Stimulated activated CD4-positive, alpha-beta T cell treated with anti-CD3 and anti-CD28 coated beads, Interleukin-1b, Interleukin-23, amount 100 ng/mL, for 24 hours (primary cell): ENCODE measurements at regions not wholly inside any gene's neighbourhood (a gene's known extent, or its start where the extent isn't known, plus 50 kb on each side); places are given as distances from the start of the nearest gene placed in this dataset.
"Not testable (repeated sequence)": the region's sequence is repeated elsewhere in the genome, so short reads cannot be mapped to it uniquely, and the experiment has no call there.

Experiments used
- DNase-seq, 4 experiments: peaks; one replicate each; pipeline ENCODE4 v3.0.0-alpha.2; 2020; ENCODE audit warnings: low read depth in 4 of 4, low spot score in 1 of 4

GRCh38 chr14:55891692-55892091, 226.5 kb upstream of the PELI2 start:
- no peak for DNase-seq

GRCh38 chr14:55892906-55893305, 225.3 kb upstream of the PELI2 start:
- DNase-seq, result no peak

GRCh38 chr14:55893705-55894104, 224.5 kb upstream of the PELI2 start:
- no peak for DNase-seq

DNA sequence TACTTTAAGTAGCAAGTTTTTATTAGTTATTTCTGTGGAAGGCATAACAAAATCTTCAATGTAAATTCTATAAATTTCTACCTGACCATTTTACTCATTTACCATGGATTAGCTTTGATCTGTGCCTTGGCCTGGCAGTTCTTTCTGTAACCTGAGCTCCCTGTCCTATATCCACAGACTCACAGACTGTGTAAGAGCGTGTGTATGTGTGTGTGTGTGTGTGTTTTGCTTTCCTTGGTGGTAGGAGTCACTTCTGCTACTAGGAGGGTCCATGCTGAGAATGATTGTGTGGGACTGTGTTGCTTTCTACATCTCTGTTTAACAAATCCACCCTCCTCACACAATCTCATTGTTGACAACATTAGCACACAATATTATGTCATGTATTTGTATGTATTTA, 221.2 kb upstream of the PELI2 start:
- no peak for DNase-seq

GRCh38 chr14:55898938-55899337, 219.3 kb upstream of the PELI2 start:
- no peak for DNase-seq

GRCh38 chr14:55899531-55899930, 218.7 kb upstream of the PELI2 start:
- DNase-seq, result no peak

DNA sequence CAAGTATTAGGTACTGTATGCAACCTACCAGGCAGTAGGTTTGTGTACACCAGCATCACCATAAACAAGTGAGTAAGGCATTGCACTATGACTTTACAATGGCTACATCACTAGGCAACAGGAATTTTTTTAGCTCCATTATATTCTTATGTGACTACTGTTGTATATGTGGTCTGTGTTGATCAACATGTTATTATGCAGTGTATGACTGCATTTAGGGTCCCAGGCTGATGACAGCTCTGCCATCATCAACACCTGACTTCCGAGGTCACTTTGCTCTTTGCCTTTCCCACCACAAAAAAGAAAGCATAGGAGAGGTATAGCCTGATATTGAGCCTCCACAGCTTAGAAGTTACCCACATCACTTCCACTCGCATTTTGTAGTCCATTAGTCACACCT, 217.5 kb upstream of the PELI2 start:
- no peak for DNase-seq

GRCh38 chr14:55901291-55901690, 216.9 kb upstream of the PELI2 start:
- DNase-seq, result no peak

DNA sequence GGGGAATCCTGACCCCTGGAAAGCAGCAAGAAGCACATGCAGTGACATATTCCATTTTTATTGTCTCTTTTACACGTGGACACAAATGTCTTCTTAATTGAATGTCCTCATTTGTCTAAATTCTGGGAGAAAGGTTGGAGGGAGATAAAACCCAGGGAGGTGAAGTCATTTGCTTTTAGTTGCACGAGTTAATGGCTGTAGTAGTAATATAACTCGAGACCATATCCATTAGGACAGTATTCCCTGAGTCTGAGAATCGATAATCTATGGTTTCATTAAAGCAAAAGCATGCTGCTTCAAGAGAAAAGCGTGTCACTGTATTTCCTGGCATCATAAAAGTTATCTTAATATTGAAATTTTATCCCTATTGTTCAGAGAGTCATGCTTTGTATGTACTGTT, 216.0 kb upstream of the PELI2 start:
- DNase-seq, result no peak

DNA sequence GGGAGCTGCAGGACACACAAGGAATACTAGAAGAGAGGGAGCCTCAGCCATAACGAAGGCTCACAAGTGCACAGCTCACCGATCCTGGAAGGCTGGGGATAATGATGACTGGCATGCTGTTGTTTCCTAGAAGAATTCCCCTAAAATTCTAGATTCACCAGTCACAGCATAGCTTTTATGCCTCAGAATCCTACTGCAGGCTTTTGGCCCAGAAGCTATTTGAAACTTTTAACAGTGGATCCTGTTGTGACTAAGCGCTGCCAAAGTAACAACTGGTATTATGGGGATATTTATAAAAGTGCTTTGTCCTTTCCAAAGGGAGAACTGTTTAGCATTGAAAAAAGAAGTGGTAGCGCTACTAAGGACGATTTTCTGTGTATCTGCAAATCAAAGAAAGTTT, 214.1 kb upstream of the PELI2 start:
- DNase-seq, result no peak

DNA sequence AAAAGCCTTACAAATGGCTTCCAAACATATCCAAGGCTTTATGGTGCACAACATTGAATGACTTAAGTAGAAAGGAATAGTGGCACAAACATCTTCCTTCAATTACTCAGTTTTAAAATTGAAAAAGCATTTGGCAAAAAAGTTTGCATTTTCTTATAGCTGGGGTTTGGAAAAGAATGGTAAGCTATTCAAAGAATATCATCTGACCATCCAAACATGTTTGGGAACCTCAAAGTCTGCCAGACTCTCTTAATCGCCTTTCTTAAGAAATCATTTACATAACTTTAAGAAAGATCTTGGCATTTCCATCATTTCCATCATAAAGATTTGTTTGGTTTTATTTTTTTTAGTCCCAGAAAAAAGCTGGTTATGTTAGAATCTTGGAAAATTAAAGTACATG, 210.1 kb upstream of the PELI2 start:
- no peak for DNase-seq

- no peak for DNase-seq
Measured at GRCh38 chr14:55909879-55910278, 208.3 kb upstream of the PELI2 start.

GRCh38 chr14:55910601-55911243, 207.5 kb upstream of the PELI2 start:
- DNase-seq, result no peak

DNA sequence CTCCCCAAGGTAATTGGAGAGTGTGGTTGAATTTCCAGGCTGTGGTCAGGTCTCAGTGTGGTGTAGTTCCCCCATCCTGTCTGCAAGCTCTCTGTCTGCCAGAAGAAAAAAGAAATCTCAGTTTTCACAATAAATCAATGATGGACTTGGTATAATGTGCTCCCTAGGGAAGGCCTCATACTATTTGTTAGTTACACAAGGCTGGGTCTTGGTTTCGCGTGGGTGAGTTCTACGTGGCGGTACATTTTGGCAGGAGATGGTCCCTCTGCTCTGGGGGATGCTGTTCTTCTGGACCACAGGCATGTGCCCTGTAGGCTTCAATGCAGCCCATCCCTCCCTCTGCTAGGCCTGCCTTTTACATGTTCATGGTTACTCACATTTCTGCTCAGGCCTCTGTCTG, 206.4 kb upstream of the PELI2 start:
- no peak for DNase-seq

DNA sequence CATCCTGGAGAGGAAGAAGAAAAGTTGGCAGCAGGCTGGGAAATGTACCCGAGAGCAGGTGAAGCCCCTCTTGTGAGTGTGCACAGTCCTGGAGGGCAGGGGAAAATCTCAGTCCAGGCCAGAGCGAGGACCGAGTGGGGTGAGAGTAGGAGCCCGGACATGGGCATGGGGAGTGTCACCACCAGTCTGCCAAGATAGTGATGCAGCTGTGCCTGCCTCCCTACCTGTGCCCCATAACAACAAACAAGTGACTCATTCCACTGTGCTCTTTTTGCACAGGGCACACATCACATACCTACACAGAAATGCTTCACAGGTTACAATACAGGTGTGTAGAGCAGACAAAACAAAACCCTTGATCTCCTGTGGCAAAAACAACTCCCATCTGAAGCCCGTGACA, 205.9 kb upstream of the PELI2 start:
- DNase-seq, result no peak

DNA sequence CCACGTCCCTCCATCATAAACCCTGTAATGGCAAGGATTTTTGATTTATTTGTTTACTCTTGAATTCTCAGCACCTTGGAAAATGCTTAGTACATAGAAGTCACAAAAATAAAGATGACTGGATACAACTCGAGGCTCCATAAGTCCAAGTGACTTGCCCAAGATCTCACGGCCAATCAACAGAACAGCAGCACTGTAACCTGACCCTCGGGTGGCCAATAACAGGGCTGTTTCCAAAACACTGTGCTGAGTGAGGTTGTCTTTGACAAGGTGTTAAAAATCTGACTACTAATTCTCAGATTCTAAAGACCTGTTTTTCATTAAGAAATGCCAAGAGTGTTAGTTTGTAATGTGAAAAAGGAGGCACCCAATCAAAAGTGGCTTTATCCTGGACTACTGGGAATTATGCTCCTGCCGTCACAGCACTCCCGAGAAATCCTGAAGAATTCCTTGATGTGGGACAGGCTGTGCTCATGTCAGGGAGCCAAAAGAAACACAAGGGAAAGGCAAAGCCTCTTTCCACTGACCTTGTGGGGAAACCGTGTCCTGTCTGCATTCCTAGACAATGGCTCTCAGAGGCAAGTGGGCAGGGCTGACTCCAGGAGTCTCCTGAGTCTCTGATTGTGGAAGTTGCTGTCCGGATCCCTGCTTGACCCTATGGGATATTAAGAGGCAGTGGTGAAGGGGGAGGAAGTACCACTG, 204.7 kb upstream of the PELI2 start:
- no peak for DNase-seq

DNA sequence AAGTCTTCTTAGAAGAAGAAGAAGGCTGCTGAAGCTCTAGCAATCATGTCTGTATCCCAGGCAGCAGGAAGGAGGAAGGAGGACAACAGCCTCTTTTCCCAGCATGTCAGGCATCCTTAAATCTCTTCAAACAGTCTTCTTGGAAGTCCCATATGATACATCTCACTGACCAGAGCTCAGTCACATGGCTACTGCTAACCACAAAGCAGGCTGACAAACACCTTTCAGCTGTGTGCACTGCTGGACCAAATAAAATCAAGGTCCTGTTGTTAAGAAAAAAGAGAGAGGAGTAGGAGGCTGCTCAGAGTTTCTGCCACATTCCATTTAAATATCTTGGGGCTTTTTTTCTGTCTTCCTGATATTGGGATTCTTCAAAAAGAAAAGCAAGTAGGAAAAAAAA, 203.4 kb upstream of the PELI2 start:
- no peak for DNase-seq

DNA sequence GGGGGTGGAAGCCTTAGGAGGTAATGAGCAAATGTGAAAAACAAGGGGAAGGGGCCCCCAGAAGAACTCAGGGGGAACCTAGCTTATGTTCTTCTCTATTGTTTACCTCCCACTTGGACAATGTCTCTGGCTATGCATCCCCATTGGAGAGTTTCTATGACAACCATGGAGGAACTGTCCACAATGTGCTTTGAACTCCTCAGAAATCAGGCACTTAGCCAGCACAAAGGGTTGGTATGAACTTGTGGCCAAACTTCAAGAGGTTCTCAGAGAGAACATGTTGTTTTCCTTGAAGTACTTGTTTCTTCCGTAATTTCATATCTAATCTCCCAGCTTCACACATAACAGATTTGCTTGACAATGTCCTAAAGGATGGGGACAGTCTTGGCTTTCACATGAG, 202.8 kb upstream of the PELI2 start:
- DNase-seq, result no peak

DNA sequence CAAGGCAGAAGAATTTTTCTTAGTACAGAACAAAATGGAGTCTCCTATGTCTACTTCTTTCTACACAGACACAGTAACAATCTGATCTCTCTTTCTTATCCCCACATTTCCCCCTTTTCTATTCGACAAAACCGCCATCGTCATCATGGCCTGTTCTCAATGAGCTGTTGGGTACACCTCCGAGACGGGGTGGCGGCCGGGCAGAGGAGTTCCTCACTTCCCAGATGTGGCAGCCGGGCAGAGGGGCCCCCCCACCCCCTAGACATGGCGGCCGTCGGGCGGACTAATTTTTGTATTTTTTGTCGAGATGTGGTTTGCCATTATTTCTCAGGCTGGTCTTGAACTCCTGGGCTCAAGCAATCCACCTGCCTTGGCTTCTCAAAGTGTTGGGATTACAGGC, 198.4 kb upstream of the PELI2 start:
- DNase-seq, result not testable (repeated sequence)

- DNase-seq, result no peak
Measured at GRCh38 chr14:55921511-55921910, 196.7 kb upstream of the PELI2 start.

DNA sequence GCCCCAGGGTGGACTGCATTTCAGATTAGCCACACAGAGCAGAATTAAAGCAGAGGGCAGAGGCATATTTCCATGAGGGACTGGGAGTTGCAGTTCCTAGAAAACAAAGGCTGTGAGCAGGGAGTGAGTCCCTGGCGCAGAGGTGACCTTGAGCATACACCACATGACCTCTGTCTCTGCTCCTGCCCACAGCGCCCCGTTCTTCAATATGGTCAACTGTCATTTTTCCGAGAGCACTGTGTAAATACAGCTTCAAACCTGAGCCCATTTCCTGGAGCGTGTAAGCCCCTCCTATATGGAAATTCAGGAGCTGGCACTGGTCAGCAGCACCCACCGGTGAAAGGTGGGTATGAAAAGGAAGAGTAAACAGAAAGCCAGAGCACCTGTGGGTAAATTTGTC, 192.2 kb upstream of the PELI2 start:
- DNase-seq, result no peak

- DNase-seq, result no peak
Measured at GRCh38 chr14:55927028-55927427, 191.2 kb upstream of the PELI2 start.

DNA sequence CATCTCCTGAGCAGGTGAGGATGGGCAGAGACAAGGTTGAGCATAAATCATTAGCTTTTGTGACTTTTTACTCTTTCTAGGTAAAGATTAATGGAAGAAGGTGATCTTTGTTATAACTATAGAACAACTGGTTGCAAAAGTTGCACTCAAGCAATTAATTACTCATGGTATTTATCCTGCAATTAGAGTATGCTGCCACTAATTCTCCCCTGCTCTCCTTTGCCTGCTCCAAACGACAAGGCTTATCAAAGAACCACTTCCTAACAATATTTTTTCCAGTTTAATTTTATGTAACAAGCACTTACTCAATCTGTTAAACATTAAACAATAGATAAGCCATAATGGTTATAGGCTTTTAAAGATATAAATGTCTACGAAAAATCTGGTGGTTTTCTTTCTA, 189.9 kb upstream of the PELI2 start:
- DNase-seq, result no peak
